Keratinocyte (primary cell): ENCODE measurements at regions not wholly inside any gene's neighbourhood (a gene's known extent, or its start where the extent isn't known, plus 50 kb on each side); places are given as distances from the start of the nearest gene placed in this dataset.

Source experiments
- CTCF ChIP-seq, 3 experiments: IDR thresholded peaks in 1 of 3; conservative IDR thresholded peaks in 1 of 3; optimal IDR thresholded peaks in 1 of 3; 2 replicates in 2 of 3; 3 replicates in 1 of 3; pipeline versions ENCODE3 to v1.5.1; 2011; ENCODE audit warnings: low read length in 3 of 3, mild to moderate bottlenecking in 3 of 3, moderate library complexity in 2 of 3, control low read depth in 1 of 3, inconsistent platforms in 1 of 3; ENCODE audit not compliant: insufficient read depth in 2 of 3; ENCODE audit errors: extremely low read depth in 1 of 3
- EZH2 ChIP-seq: IDR thresholded peaks from one replicate; pipeline ENCODE4 v1.6.1; 2012; ENCODE audit warnings: inconsistent platforms, mild to moderate bottlenecking, low read length, moderate library complexity

GRCh38 chr7:106749165-106749564, 88.2 kb upstream of the CCDC71L start:
- no peak for TF ChIP-seq CTCF (optimal IDR thresholded peaks at IDR 0.05 in 1 of 3, IDR thresholded peaks at IDR 0.05 in 1 of 3, conservative IDR thresholded peaks at IDR 0.05 in 1 of 3; ENCODE audit: extremely low read depth in 1 of 3, insufficient read depth in 2 of 3, low read length in 3 of 3)
- no peak for TF ChIP-seq EZH2
